H1 (cell line): ENCODE measurements at regions not wholly inside any gene's neighbourhood (a gene's known extent, or its start where the extent isn't known, plus 50 kb on each side); places are given as distances from the start of the nearest gene placed in this dataset.

ENCODE experiments used
- CTCF ChIA-PET: fragments of 300-600 bp; sonication (Branson Sonifier 250); formaldehyde crosslinking; loops from one replicate; lab custom pipeline; 2021; ENCODE audit not compliant: partially characterized antibody; lab: Charles Lee
- POLR2A ChIA-PET: fragments of 300-600 bp; sonication (Branson Sonifier 250); formaldehyde crosslinking; loops from one replicate; lab custom pipeline; 2021; ENCODE audit warnings: inconsistent platforms; ENCODE audit not compliant: partially characterized antibody; lab: Charles Lee
- DNase-seq, 2 experiments: peaks; one replicate each; pipeline versions ENCODE4 v3.0.0 to v3.0.0-alpha.2; 2010 to 2022; ENCODE audit warnings: low spot score in 2 of 2, low read depth in 1 of 2, mixed read lengths in 1 of 2
- FAIRE-seq: peaks from 2 replicates; lab custom pipeline; 2011; peaks lifted over from hg19 to GRCh38; lab: Jason Lieb, UNC
- H2AFZ ChIP-seq: 2 replicates; pipeline ENCODE4 v1.8.1; 2012; ENCODE audit warnings: low read length, inconsistent platforms
- H2AK5ac ChIP-seq: 2 replicates; pipeline ENCODE4 v1.6.1; 2013; ENCODE audit warnings: low read depth, low read length
- H2BK120ac ChIP-seq: replicated peaks from 2 replicates; pipeline ENCODE3; 2013; ENCODE audit warnings: low read depth, low read length, inconsistent platforms
- H2BK12ac ChIP-seq: 2 replicates; pipeline ENCODE4 v1.6.1; 2013; ENCODE audit warnings: low read depth, low read length
- H2BK15ac ChIP-seq: 2 replicates; pipeline ENCODE4 v1.6.1; 2013; ENCODE audit warnings: low read length
- H2BK20ac ChIP-seq: 2 replicates; pipeline ENCODE4 v1.6.1; 2013; ENCODE audit warnings: low read length
- H2BK5ac ChIP-seq: 2 replicates; pipeline ENCODE4 v1.6.1; 2013; ENCODE audit warnings: low read depth, low read length
- H3K14ac ChIP-seq: 2 replicates; pipeline ENCODE4 v1.6.1; 2013; ENCODE audit warnings: inconsistent platforms; ENCODE audit not compliant: insufficient read length
- H3K18ac ChIP-seq: 2 replicates; pipeline ENCODE4 v1.6.1; 2013; ENCODE audit warnings: low read length; ENCODE audit errors: extremely low read depth
- H3K23ac ChIP-seq: 2 replicates; pipeline ENCODE4 v1.6.1; 2013; ENCODE audit warnings: inconsistent platforms; ENCODE audit not compliant: insufficient read length
- H3K23me2 ChIP-seq: 2 replicates; pipeline ENCODE4 v1.6.1; 2013; ENCODE audit warnings: low read depth, low read length
- H3K27ac ChIP-seq: 2 replicates; pipeline ENCODE4 v1.6.1; 2011; ENCODE audit warnings: low read depth, low read length, inconsistent platforms
- H3K27me3 ChIP-seq, 4 experiments: replicated peaks in 1 of 4; 1 replicate in 1 of 4; 2 replicates in 3 of 4; pipeline versions ENCODE4 v1.6.1 to v1.8.1; 2011 to 2013; ENCODE audit warnings: low read length in 3 of 4, mild to moderate bottlenecking in 3 of 4, inconsistent platforms in 2 of 4, mixed read lengths in 2 of 4, moderate library complexity in 1 of 4; ENCODE audit not compliant: control insufficient read depth in 3 of 4, insufficient read depth in 3 of 4; ENCODE audit errors: extremely low read depth in 1 of 4
- H3K36me3 ChIP-seq, 4 experiments: 2 replicates each; pipeline versions ENCODE4 v1.6.1 to v1.8.1; 2011 to 2013; ENCODE audit warnings: mild to moderate bottlenecking in 4 of 4, low read length in 3 of 4, moderate library complexity in 2 of 4, control low read depth in 1 of 4, inconsistent platforms in 1 of 4; ENCODE audit not compliant: insufficient read depth in 4 of 4, control insufficient read depth in 2 of 4
- H3K4ac ChIP-seq: replicated peaks from 2 replicates; pipeline ENCODE3; 2013; ENCODE audit warnings: low read length, low read depth, mixed read lengths, inconsistent platforms; ENCODE audit not compliant: insufficient read length
- H3K4me1 ChIP-seq, 4 experiments: replicated peaks in 1 of 4; 1 replicate in 1 of 4; 2 replicates in 3 of 4; pipeline versions ENCODE4 v1.6.1 to v1.8.1; 2011 to 2013; ENCODE audit warnings: low read length in 3 of 4, inconsistent platforms in 2 of 4, mixed read lengths in 1 of 4; ENCODE audit not compliant: insufficient read depth in 4 of 4, control insufficient read depth in 3 of 4
- H3K4me2 ChIP-seq, 2 experiments: 2 replicates each; pipeline versions ENCODE4 v1.6.1 to v1.8.1; 2011 to 2013; ENCODE audit warnings: low read depth in 2 of 2, low read length in 2 of 2, control low read depth in 1 of 2, inconsistent platforms in 1 of 2, mild to moderate bottlenecking in 1 of 2; ENCODE audit not compliant: insufficient read depth in 1 of 2
- H3K4me3 ChIP-seq, 4 experiments: fragments of 200-600, 300-600 bp in 1 of 4; sonication (generic), shearing (Covaris generic), sonication (Bioruptor Twin) in 1 of 4; 2 replicates each; pipeline versions ENCODE4 v1.5.1 to v1.8.1; 2011 to 2016; ENCODE audit warnings: low read length in 4 of 4, low read depth in 3 of 4, control low read depth in 2 of 4, inconsistent platforms in 2 of 4, mild to moderate bottlenecking in 2 of 4, mixed read lengths in 1 of 4, moderate library complexity in 1 of 4; ENCODE audit not compliant: insufficient read depth in 2 of 4; ENCODE audit errors: extremely low read depth in 1 of 4
- H3K56ac ChIP-seq: replicated peaks from 2 replicates; pipeline ENCODE3; 2013; ENCODE audit warnings: low read depth, mild to moderate bottlenecking, mixed read lengths, low read length, inconsistent platforms; ENCODE audit not compliant: insufficient read length
- H3K79me1 ChIP-seq: 2 replicates; pipeline ENCODE4 v1.6.1; 2013; ENCODE audit warnings: low read depth, low read length, control low read depth
- H3K79me2 ChIP-seq, 2 experiments: 2 replicates each; pipeline versions ENCODE4 v1.6.1 to v1.8.1; 2012 to 2013; ENCODE audit warnings: low read length in 2 of 2, mild to moderate bottlenecking in 2 of 2, inconsistent platforms in 1 of 2; ENCODE audit not compliant: insufficient read depth in 2 of 2, control insufficient read depth in 1 of 2
- H3K9ac ChIP-seq, 4 experiments: replicated peaks in 1 of 4; 1 replicate in 1 of 4; 2 replicates in 3 of 4; pipeline versions ENCODE4 v1.6.1 to v1.8.1; 2011 to 2013; ENCODE audit warnings: low read depth in 3 of 4, low read length in 3 of 4, control low read depth in 2 of 4, mild to moderate bottlenecking in 2 of 4, moderate library complexity in 2 of 4, inconsistent platforms in 1 of 4; ENCODE audit errors: extremely low read depth in 1 of 4
- H3K9me3 ChIP-seq, 2 experiments: 2 replicates each; pipeline versions ENCODE4 v1.6.1 to v1.8.1; 2012 to 2013; ENCODE audit warnings: mild to moderate bottlenecking in 2 of 2, moderate library complexity in 2 of 2, control low read depth in 1 of 2, inconsistent platforms in 1 of 2, low read depth in 1 of 2, low read length in 1 of 2, mixed read lengths in 1 of 2; ENCODE audit not compliant: insufficient read depth in 2 of 2
- H4K20me1 ChIP-seq, 2 experiments: replicated peaks in 1 of 2; 2 replicates each; pipeline versions ENCODE3 to v1.8.1; 2011 to 2013; ENCODE audit warnings: inconsistent platforms in 2 of 2, low read length in 2 of 2, mild to moderate bottlenecking in 1 of 2; ENCODE audit not compliant: insufficient read depth in 2 of 2, control insufficient read depth in 1 of 2
- H4K5ac ChIP-seq: 2 replicates; pipeline ENCODE4 v1.6.1; 2013; ENCODE audit warnings: low read length, low read depth, mixed read lengths, inconsistent platforms; ENCODE audit not compliant: insufficient read length
- H4K8ac ChIP-seq: 2 replicates; pipeline ENCODE4 v1.8.0; 2013; ENCODE audit warnings: mild to moderate bottlenecking, moderate library complexity, low read length, inconsistent platforms; ENCODE audit not compliant: insufficient read depth; ENCODE audit errors: extremely low read depth
- H4K91ac ChIP-seq: replicated peaks from 2 replicates; pipeline ENCODE3; 2013; ENCODE audit warnings: low read length, mixed read lengths, inconsistent platforms; ENCODE audit not compliant: insufficient read length
- CHD1 ChIP-seq: IDR thresholded peaks from 2 replicates; pipeline ENCODE4 v1.6.1; 2012; ENCODE audit warnings: low read depth, low read length, improper control_type of control experiment
- CHD2 ChIP-seq: IDR thresholded peaks from 2 replicates; pipeline ENCODE4 v1.6.1; 2012; ENCODE audit warnings: low read length, improper control_type of control experiment
- E2F6 ChIP-seq: IDR thresholded peaks from 2 replicates; pipeline ENCODE4 v1.6.1; 2012; ENCODE audit warnings: inconsistent platforms
- JUN ChIP-seq: IDR thresholded peaks from 2 replicates; pipeline ENCODE4 v1.6.1; 2011; ENCODE audit warnings: low read depth, mild to moderate bottlenecking, improper control_type of control experiment, low read length
- POLR2A ChIP-seq, 2 experiments: IDR thresholded peaks; 1 replicate in 1 of 2; 2 replicates in 1 of 2; pipeline ENCODE4 v1.6.1; 2011; ENCODE audit warnings: low read depth in 2 of 2, low read length in 2 of 2, mild to moderate bottlenecking in 2 of 2; ENCODE audit errors: control extremely low read depth in 1 of 2
- RNF2 ChIP-seq: fragments of 200-900, 300-1000 bp; sonication (generic); IDR thresholded peaks from 2 replicates; pipeline ENCODE4 v1.7.1; 2016; ENCODE audit warnings: borderline replicate concordance, low read depth, mild to moderate bottlenecking, antibody characterized with exemption, low read length; ENCODE audit not compliant: poor library complexity, severe bottlenecking; ENCODE audit errors: missing control alignments
- SIN3A ChIP-seq, 2 experiments: IDR thresholded peaks in 1 of 2; conservative IDR thresholded peaks in 1 of 2; 2 replicates each; pipeline ENCODE4 v1.6.1; 2011 to 2012; ENCODE audit warnings: low read length in 2 of 2, improper control_type of control experiment in 1 of 2, low read depth in 1 of 2, mild to moderate bottlenecking in 1 of 2
- SIRT6 ChIP-seq: IDR thresholded peaks from one replicate; pipeline ENCODE4 v1.7.1; 2012; ENCODE audit warnings: low read length, inconsistent platforms
- SP1 ChIP-seq: IDR thresholded peaks from 2 replicates; pipeline ENCODE4 v1.6.1; 2011; ENCODE audit warnings: low read depth, low read length
- TAF1 ChIP-seq: IDR thresholded peaks from 2 replicates; pipeline ENCODE4 v1.6.1; 2011; ENCODE audit warnings: mild to moderate bottlenecking, low read depth, low read length
- TAF7 ChIP-seq: optimal IDR thresholded peaks from 2 replicates; pipeline ENCODE3; 2011; ENCODE audit warnings: low read depth, mild to moderate bottlenecking, inconsistent platforms, low read length, moderate library complexity, borderline replicate concordance
- TBP ChIP-seq: IDR thresholded peaks from 2 replicates; pipeline ENCODE4 v1.6.1; 2011; ENCODE audit warnings: low read depth, low read length, improper control_type of control experiment
- WGBS, 2 experiments: shearing (Covaris generic) in 1 of 2; methylation state at CpG; one replicate each; pipeline versions ENCODE4 v1.1.6 to v1.1.7; 2013 to 2015; ENCODE audit warnings: low lambda C conversion rate in 2 of 2, mixed read lengths in 2 of 2, inconsistent platforms in 1 of 2, low coverage in 1 of 2, missing lambda C conversion rate in 1 of 2; ENCODE audit not compliant: insufficient replicate concordance in 2 of 2, insufficient coverage in 1 of 2, insufficient read length in 1 of 2; ENCODE audit errors: extremely low coverage in 1 of 2, missing lambda C conversion rate in 1 of 2; 5-methylcytosine and 5-hydroxymethylcytosine counted together

DNA sequence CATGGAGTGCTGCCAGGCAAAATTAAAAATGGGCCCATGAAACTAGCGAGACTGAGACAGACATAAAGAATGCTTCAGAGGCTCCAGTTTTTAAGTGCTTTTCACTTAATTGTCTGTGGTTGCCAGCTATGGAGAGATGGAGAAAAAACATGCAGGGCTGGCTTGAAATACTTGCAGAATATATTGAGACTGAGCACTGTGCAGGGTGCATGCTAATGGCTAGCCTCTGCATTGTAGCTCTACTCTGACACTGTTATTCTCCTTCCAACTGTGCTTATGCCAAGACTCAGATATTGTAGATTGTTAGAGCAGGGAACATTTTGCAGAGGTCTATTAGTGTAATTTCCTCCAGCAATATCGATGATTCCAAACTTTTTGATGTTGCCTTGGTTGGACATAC lies 735.0 kb downstream of the PDCD6IP start:
- Histone ChIP-seq H3K4ac (no peak overlapping the region), H4K8ac (no peak overlapping the region), H2BK15ac (no peak overlapping the region), H3K9ac (no peak overlapping the region), H3K14ac (no peak overlapping the region), H2BK5ac (no peak overlapping the region), H3K18ac (no peak overlapping the region), H3K27me3 (peaks cover 0 to 1% (median 0%) of the 10 kb centered on the region in 4 experiments; a peak in 1 of 7 replicates), H3K23ac (no peak overlapping the region), H3K36me3 (no peaks in the 10 kb centered on the region), H4K20me1 (no peaks in the 10 kb centered on the region), H3K23me2 (no peaks in the 10 kb centered on the region; the same call in 1 of the 2 replicates), H3K56ac (no peak overlapping the region), H2AK5ac (no peak overlapping the region), H4K5ac (no peak overlapping the region), H2BK120ac (no peak overlapping the region), H3K4me2 (no peak overlapping the region), H2BK20ac (no peak overlapping the region), H2AFZ (no peak overlapping the region), H2BK12ac (no peak overlapping the region), H3K79me2 (no peaks in the 10 kb centered on the region), H3K4me1 (no peaks in the 10 kb centered on the region), H3K27ac (no peak overlapping the region), H3K79me1 (no peaks in the 10 kb centered on the region), H3K9me3 (no peaks in the 10 kb centered on the region), H4K91ac (no peak overlapping the region), H3K4me3 (no peak overlapping the region)
- WGBS, 2 experiments = 91% methylated on average over 2 of the region's 2 CpGs; no CpG with 5 or more reads in 1 of the 2 experiments
- ChIA-PET POLR2A (no interaction called here), CTCF (no interaction called here)
- DNase-seq (no peak), FAIRE-seq (no peak)
- TF ChIP-seq SP1 (no peak), POLR2A (IDR thresholded peaks at IDR 0.05; ENCODE audit: control extremely low read depth in 1 of 2, low read depth in 2 of 2, low read length in 2 of 2) (no peak), TAF1 (no peak), CHD2 (no peak), SIN3A (conservative IDR thresholded peaks at IDR 0.05 in 1 of 2, IDR thresholded peaks at IDR 0.05 in 1 of 2; ENCODE audit: low read depth in 1 of 2, low read length in 2 of 2) (no peak), CHD1 (no peak), E2F6 (no peak), SIRT6 (no peak), TBP (no peak), JUN (no peak), RNF2 (no peak), TAF7 (no peak)
